PC-3 (cell line): ENCODE measurements at regions not wholly inside any gene's neighbourhood (a gene's known extent, or its start where the extent isn't known, plus 50 kb on each side); places are given as distances from the start of the nearest gene placed in this dataset.

ENCODE experiments used
- ATAC-seq: fragments of 200-7000 bp; cut with Tn5 transposase; 2 replicates; pipeline ENCODE4 v1.9.1; 2020; ENCODE audit warnings: mild to moderate bottlenecking, moderate library complexity
- BruUV-seq: library from RNA; stranded (reverse); fragments of 400-500 nt; replicated peaks from 2 replicates; lab custom pipeline; 2021; lab: Mats Ljungman, UMichigan
- CTCF ChIA-PET: fragments of 300-600 bp; sonication (Branson Sonifier 250); formaldehyde crosslinking; loops from one replicate; lab custom pipeline; 2022; ENCODE audit warnings: antibody characterized with exemption; lab: Charles Lee
- POLR2A ChIA-PET: fragments of 300-600 bp; sonication (Branson Sonifier 250); formaldehyde crosslinking; loops from one replicate; lab custom pipeline; 2022; ENCODE audit warnings: antibody characterized with exemption; ENCODE audit not compliant: unreplicated experiment; lab: Charles Lee
- DNase-seq: peaks from one replicate; pipeline ENCODE4 v3.0.0-alpha.2; 2015
- H2AFZ ChIP-seq: fragments of 300-600 bp; sonication (generic); 2 replicates; pipeline ENCODE4 v1.6.0; 2016; ENCODE audit warnings: antibody characterized with exemption, low read length
- H3F3A ChIP-seq: fragments of 300-600 bp; sonication (generic); one replicate; pipeline ENCODE4 v1.6.0; 2017; ENCODE audit warnings: antibody characterized with exemption, low read length, control low read depth, mild to moderate bottlenecking; ENCODE audit not compliant: unreplicated experiment
- H3K27ac ChIP-seq: fragments of 300-600 bp; sonication (generic); 2 replicates; pipeline ENCODE4 v1.5.1; 2016; ENCODE audit warnings: mild to moderate bottlenecking, low read length
- H3K27me3 ChIP-seq: fragments of 300-600 bp; sonication (generic); 2 replicates; pipeline ENCODE4 v1.6.1; 2016; ENCODE audit warnings: low read length, mixed read lengths
- H3K36me3 ChIP-seq: fragments of 300-600 bp; sonication (generic); 2 replicates; pipeline ENCODE4 v1.6.1; 2016; ENCODE audit warnings: low read depth, mixed run types, low read length, mixed read lengths
- H3K4me1 ChIP-seq: fragments of 300-600 bp; sonication (generic); 2 replicates; pipeline ENCODE4 v1.5.1; 2016; ENCODE audit warnings: low read length; ENCODE audit not compliant: insufficient read depth
- H3K4me2 ChIP-seq: fragments of 300-600 bp; sonication (generic); 2 replicates; pipeline ENCODE4 v1.6.0; 2016; ENCODE audit warnings: low read length
- H3K4me3 ChIP-seq: fragments of 300-600 bp; sonication (generic); 2 replicates; pipeline ENCODE4 v1.5.1; 2016; ENCODE audit warnings: mild to moderate bottlenecking, low read length, mixed read lengths
- H3K79me2 ChIP-seq: fragments of 300-600 bp; sonication (generic); 2 replicates; pipeline ENCODE4 v1.6.1; 2017; ENCODE audit warnings: low read length, mixed read lengths
- H3K9ac ChIP-seq: fragments of 300-600 bp; sonication (generic); 2 replicates; pipeline ENCODE4 v1.6.0; 2016; ENCODE audit warnings: mild to moderate bottlenecking, low read length
- H3K9me2 ChIP-seq: fragments of 300-600 bp; sonication (generic); replicated peaks from 2 replicates; pipeline ENCODE4 v1.6.1; 2016; ENCODE audit warnings: mixed run types, low read length, mixed read lengths
- H3K9me3 ChIP-seq: fragments of 300-600 bp; sonication (generic); 2 replicates; pipeline ENCODE4 v1.6.1; 2016; ENCODE audit warnings: low read length, mixed read lengths
- H4K20me1 ChIP-seq: fragments of 300-600 bp; sonication (generic); 2 replicates; pipeline ENCODE4 v1.6.1; 2016; ENCODE audit warnings: low read length, mixed read lengths
- EZH2 ChIP-seq: fragments of 300-600 bp; sonication (generic); IDR thresholded peaks from one replicate; pipeline ENCODE4 v1.6.1; 2017; ENCODE audit warnings: antibody characterized with exemption, mild to moderate bottlenecking, low read length; ENCODE audit not compliant: unreplicated experiment
- EZH2phosphoT487 ChIP-seq: fragments of 300-600 bp; sonication (generic); IDR thresholded peaks from 2 replicates; pipeline ENCODE4 v1.6.1; 2018; ENCODE audit warnings: mild to moderate bottlenecking, antibody characterized with exemption, low read length, borderline replicate concordance
- intact Hi-C: fragments of 100-400 bp; cut with micrococcal nuclease; formaldehyde crosslinking; loops from 2 replicates; pipeline ENCODE4 v1.9.0; 2023
- TF ChIP-seq, protein P1 (sequence below): fragments of 300-600 bp; sonication (generic); conservative IDR thresholded peaks from 2 replicates; pipeline ENCODE4 v1.5.1; 2017; ENCODE audit warnings: antibody characterized with exemption, low read depth, mild to moderate bottlenecking, low read length

- no peak for ATAC-seq
- intact Hi-C loops = no loop called here
- no peak for TF ChIP-seq EZH2phosphoT487
- TF ChIP-seq EZH2 = no peak
- TF ChIP-seq, protein P1, sequence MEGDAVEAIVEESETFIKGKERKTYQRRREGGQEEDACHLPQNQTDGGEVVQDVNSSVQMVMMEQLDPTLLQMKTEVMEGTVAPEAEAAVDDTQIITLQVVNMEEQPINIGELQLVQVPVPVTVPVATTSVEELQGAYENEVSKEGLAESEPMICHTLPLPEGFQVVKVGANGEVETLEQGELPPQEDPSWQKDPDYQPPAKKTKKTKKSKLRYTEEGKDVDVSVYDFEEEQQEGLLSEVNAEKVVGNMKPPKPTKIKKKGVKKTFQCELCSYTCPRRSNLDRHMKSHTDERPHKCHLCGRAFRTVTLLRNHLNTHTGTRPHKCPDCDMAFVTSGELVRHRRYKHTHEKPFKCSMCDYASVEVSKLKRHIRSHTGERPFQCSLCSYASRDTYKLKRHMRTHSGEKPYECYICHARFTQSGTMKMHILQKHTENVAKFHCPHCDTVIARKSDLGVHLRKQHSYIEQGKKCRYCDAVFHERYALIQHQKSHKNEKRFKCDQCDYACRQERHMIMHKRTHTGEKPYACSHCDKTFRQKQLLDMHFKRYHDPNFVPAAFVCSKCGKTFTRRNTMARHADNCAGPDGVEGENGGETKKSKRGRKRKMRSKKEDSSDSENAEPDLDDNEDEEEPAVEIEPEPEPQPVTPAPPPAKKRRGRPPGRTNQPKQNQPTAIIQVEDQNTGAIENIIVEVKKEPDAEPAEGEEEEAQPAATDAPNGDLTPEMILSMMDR = no peak
- Histone ChIP-seq H3K9me2 (no peaks in the 10 kb centered on the region), H2AFZ (no peak overlapping the region), H3K27me3 (no peaks in the 10 kb centered on the region), H3K4me1 (no peaks in the 10 kb centered on the region), H3K9me3 (no peaks in the 10 kb centered on the region), H3F3A (no peaks in the 10 kb centered on the region), H4K20me1 (no peaks in the 10 kb centered on the region), H3K27ac (no peak overlapping the region), H3K79me2 (no peaks in the 10 kb centered on the region), H3K4me2 (no peak overlapping the region), H3K9ac (no peak overlapping the region), H3K4me3 (no peak overlapping the region), H3K36me3 (no peaks in the 10 kb centered on the region)
- ChIA-PET CTCF (no interaction called here), POLR2A (no interaction called here)
- no TSS peak for BruUV-seq
- no peak for DNase-seq
Observed at GRCh38 chr19:29054886-29055675, 157.9 kb downstream of the UQCRFS1 start.

DNA sequence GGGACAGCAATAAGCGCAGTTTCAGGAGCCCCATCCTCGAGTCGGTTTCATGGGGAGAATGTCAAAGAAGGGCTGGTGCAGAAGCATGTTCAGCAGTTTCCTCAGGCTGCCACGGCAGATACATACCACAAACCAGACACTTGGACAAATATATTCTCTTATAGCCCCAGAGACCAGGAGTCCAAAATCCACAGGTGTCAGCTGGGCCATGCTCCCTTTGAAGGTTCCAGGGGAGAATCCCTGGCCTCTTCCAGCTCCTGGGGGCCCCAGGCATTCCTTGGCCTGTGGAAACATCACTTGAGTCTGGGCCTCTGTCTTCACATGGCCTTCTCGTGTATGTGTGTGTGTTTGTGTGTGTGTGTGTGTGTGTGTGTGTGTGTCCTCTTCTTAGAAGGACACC, 164.1 kb downstream of the UQCRFS1 start:
- no peak overlapping the region for H3K4me2 ChIP-seq
- TF ChIP-seq, protein P1 = no peak
- TF ChIP-seq EZH2phosphoT487 (no peak), EZH2 (no peak)
- no peaks in the 10 kb centered on the region for H3F3A ChIP-seq
- H3K79me2 ChIP-seq = no peaks in the 10 kb centered on the region
- H3K27ac ChIP-seq = no peak overlapping the region
- no peaks in the 10 kb centered on the region for H3K4me1 ChIP-seq
- H3K9me3 ChIP-seq = no peaks in the 10 kb centered on the region
- no peak overlapping the region for H2AFZ ChIP-seq
- POLR2A ChIA-PET = no interaction called here
- H3K9me2 ChIP-seq = no peaks in the 10 kb centered on the region
- DNase-seq = no peak
- no peak overlapping the region for H3K4me3 ChIP-seq
- CTCF ChIA-PET = no interaction called here
- no peaks in the 10 kb centered on the region for H3K36me3 ChIP-seq
- intact Hi-C loops = no loop called here
- no peaks in the 10 kb centered on the region for H4K20me1 ChIP-seq
- no peak for ATAC-seq
- no peak overlapping the region for H3K9ac ChIP-seq
- no TSS peak for BruUV-seq
- H3K27me3 ChIP-seq = no peaks in the 10 kb centered on the region

GRCh38 chr19:29045679-29046254, 167.2 kb downstream of the UQCRFS1 start:
- Histone ChIP-seq H3K4me1 (no peaks in the 10 kb centered on the region), H3K9me2 (no peaks in the 10 kb centered on the region), H3K4me2 (no peak overlapping the region), H3K27ac (no peak overlapping the region), H3K79me2 (no peaks in the 10 kb centered on the region), H3K27me3 (no peaks in the 10 kb centered on the region; the same call in 1 of the 2 replicates), H3K9ac (no peak overlapping the region), H3K4me3 (no peak overlapping the region), H3K9me3 (no peaks in the 10 kb centered on the region), H3K36me3 (no peaks in the 10 kb centered on the region), H2AFZ (no peak overlapping the region), H3F3A (no peaks in the 10 kb centered on the region), H4K20me1 (no peaks in the 10 kb centered on the region)
- DNase-seq (no peak), ATAC-seq (no peak)
- ChIA-PET POLR2A (no interaction called here), CTCF (no interaction called here)
- TF ChIP-seq, protein P1 = no peak
- TF ChIP-seq EZH2phosphoT487 (no peak), EZH2 (no peak)
- no TSS peak for BruUV-seq
- intact Hi-C loops = no loop called here
